ENCODE measurements at regions not wholly inside any gene's neighbourhood (a gene's known extent, or its start where the extent isn't known, plus 50 kb on each side); places are given as distances from the start of the nearest gene placed in this dataset.

DNA sequence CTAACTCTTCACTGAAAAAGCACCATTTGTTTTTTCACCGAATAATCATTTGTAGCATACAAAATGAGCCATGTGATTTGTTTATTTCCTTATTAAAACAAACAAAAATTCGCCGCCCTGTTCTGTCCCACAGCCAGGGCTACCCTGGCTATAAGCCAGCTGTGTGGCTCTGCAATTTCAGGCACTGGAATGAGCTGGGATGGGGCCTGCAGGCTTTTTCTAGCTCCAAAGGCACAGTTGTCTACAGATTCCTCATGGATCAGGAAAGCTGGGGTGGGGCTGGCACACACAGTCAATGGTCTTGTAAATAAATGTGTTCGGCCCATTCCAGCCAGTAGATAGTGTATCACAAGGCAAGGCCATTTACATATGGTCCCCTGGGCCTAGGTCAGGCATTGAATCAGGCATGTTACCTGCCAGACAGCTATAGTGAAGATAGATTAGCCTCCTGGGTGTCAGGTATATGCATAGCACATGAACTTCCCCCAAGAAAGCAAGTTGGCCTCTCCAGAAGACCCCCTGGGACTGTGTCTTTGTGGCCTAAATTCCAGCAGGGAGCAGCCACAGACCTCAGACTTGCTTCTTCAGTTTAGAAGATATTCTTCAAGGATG is 608.9 kb downstream of the MAFB start:
- ChIA-PET CTCF (no interaction called here), POLR2A (ENCODE audit: unreplicated experiment) (no interaction called here)
- no peaks in the 10 kb centered on the region for H3F3A ChIP-seq (ENCODE audit: low read length, unreplicated experiment)
- no peaks in the 10 kb centered on the region for H3K9me2 ChIP-seq (replicated peaks; ENCODE audit: low read length)
- H3K4me1 ChIP-seq (ENCODE audit: insufficient read depth, low read length), result no peaks in the 10 kb centered on the region
- no peak overlapping the region for H3K9ac ChIP-seq (ENCODE audit: low read length)
- intact Hi-C loops (cut with micrococcal nuclease), result no loop called here
- no peak overlapping the region for H2AFZ ChIP-seq (ENCODE audit: low read length)
- H3K79me2 ChIP-seq (ENCODE audit: low read length), result no peaks in the 10 kb centered on the region
- H3K4me2 ChIP-seq (ENCODE audit: low read length), result no peak overlapping the region
- ATAC-seq (no peak), DNase-seq (no peak)
- H3K9me3 ChIP-seq (ENCODE audit: low read length), result peaks cover 7% of the 10 kb centered on the region
- H3K36me3 ChIP-seq (ENCODE audit: low read depth, low read length), result no peaks in the 10 kb centered on the region
- BruUV-seq (replicated peaks), result no TSS peak
- H3K27me3 ChIP-seq (ENCODE audit: low read length), result no peaks in the 10 kb centered on the region
- no peak overlapping the region for H3K4me3 ChIP-seq (ENCODE audit: low read length)
- TF ChIP-seq, protein P1, sequence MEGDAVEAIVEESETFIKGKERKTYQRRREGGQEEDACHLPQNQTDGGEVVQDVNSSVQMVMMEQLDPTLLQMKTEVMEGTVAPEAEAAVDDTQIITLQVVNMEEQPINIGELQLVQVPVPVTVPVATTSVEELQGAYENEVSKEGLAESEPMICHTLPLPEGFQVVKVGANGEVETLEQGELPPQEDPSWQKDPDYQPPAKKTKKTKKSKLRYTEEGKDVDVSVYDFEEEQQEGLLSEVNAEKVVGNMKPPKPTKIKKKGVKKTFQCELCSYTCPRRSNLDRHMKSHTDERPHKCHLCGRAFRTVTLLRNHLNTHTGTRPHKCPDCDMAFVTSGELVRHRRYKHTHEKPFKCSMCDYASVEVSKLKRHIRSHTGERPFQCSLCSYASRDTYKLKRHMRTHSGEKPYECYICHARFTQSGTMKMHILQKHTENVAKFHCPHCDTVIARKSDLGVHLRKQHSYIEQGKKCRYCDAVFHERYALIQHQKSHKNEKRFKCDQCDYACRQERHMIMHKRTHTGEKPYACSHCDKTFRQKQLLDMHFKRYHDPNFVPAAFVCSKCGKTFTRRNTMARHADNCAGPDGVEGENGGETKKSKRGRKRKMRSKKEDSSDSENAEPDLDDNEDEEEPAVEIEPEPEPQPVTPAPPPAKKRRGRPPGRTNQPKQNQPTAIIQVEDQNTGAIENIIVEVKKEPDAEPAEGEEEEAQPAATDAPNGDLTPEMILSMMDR (conservative IDR thresholded peaks at IDR 0.05; ENCODE audit: low read depth, low read length), result no peak
- no peak for TF ChIP-seq EZH2phosphoT487 (IDR thresholded peaks at IDR 0.05; ENCODE audit: borderline replicate concordance, low read length)
- TF ChIP-seq EZH2 (IDR thresholded peaks at IDR 0.05; ENCODE audit: low read length, unreplicated experiment), result no peak
- no peak overlapping the region for H3K27ac ChIP-seq (ENCODE audit: low read length)
- H4K20me1 ChIP-seq (ENCODE audit: low read length), result no peaks in the 10 kb centered on the region

DNA sequence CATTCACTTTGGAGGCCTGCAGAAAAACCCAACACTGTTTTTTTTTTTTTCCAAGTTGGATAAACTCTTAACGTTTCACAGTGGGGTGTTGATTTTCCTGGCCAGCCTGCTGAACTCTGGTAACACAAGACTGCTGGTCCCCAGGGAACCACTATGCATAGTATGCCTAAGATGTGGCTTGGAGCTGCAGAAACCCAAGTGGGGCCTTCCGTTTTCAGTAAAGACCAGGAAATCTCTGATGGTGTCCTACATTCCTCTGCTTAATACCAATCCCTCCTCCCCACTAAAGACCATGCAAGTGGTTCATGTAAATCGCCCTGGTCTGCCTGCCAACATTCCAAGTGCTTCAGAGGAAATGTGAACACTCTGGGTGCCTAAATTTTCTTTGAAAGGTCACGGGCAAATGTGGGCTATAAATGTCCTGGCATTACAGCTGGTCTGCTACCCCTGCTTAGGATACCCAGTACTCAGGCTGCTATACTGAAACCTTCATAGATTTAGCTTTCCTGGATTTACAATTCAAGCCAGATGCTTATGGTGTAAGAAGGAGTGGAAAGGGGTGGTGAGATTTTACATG is 615.4 kb downstream of the MAFB start:
- Histone ChIP-seq H3K27me3 (ENCODE audit: low read length) (no peaks in the 10 kb centered on the region), H4K20me1 (ENCODE audit: low read length) (no peaks in the 10 kb centered on the region), H3K9ac (ENCODE audit: low read length) (no peak overlapping the region), H3K9me3 (ENCODE audit: low read length) (peaks cover 19% of the 10 kb centered on the region; the same call in 1 of the 2 replicates), H3K27ac (ENCODE audit: low read length) (no peak overlapping the region), H3K36me3 (ENCODE audit: low read depth, low read length) (no peaks in the 10 kb centered on the region), H3K4me1 (ENCODE audit: insufficient read depth, low read length) (no peaks in the 10 kb centered on the region), H3K4me3 (ENCODE audit: low read length) (no peak overlapping the region), H3K4me2 (ENCODE audit: low read length) (no peak overlapping the region), H3K79me2 (ENCODE audit: low read length) (no peaks in the 10 kb centered on the region), H2AFZ (ENCODE audit: low read length) (no peak overlapping the region), H3K9me2 (replicated peaks; ENCODE audit: low read length) (no peaks in the 10 kb centered on the region), H3F3A (ENCODE audit: low read length, unreplicated experiment) (no peaks in the 10 kb centered on the region)
- ChIA-PET POLR2A (ENCODE audit: unreplicated experiment) (no interaction called here), CTCF (no interaction called here)
- no TSS peak for BruUV-seq (replicated peaks)
- intact Hi-C loops (cut with micrococcal nuclease), result no loop called here
- TF ChIP-seq EZH2 (IDR thresholded peaks at IDR 0.05; ENCODE audit: low read length, unreplicated experiment), result no peak
- TF ChIP-seq, protein P1 (conservative IDR thresholded peaks at IDR 0.05; ENCODE audit: low read depth, low read length), result no peak
- TF ChIP-seq EZH2phosphoT487 (IDR thresholded peaks at IDR 0.05; ENCODE audit: borderline replicate concordance, low read length), result no peak
- DNase-seq, result no peak
- no peak for ATAC-seq

DNA sequence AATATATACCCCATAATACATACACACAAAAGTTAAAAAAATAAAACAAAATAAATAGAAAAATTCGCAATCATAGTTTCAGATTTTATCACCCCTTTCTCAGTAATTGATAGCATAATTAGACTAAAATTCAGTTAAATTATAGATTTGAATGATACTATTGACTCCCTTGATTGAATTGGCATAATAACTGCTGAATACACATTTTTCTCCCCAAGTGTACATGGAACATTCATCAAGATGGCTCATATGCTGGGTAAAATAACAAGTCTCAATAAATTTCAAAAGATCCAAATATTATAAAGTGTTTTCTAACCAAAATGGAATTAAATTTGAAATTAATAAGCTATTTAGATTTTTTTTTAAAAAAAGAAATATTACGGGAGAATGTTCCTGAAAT is 616.1 kb downstream of the MAFB start:
- ChIA-PET CTCF (no interaction called here), POLR2A (ENCODE audit: unreplicated experiment) (no interaction called here)
- intact Hi-C loops (cut with micrococcal nuclease), result no loop called here
- Histone ChIP-seq H3K27ac (ENCODE audit: low read length) (no peak overlapping the region), H3K9me3 (ENCODE audit: low read length) (peaks cover 23% of the 10 kb centered on the region; the same call in 1 of the 2 replicates), H3K27me3 (ENCODE audit: low read length) (no peaks in the 10 kb centered on the region), H3K4me3 (ENCODE audit: low read length) (no peak overlapping the region), H2AFZ (ENCODE audit: low read length) (no peak overlapping the region), H4K20me1 (ENCODE audit: low read length) (no peaks in the 10 kb centered on the region), H3K9me2 (replicated peaks; ENCODE audit: low read length) (no peaks in the 10 kb centered on the region), H3K36me3 (ENCODE audit: low read depth, low read length) (no peaks in the 10 kb centered on the region), H3K9ac (ENCODE audit: low read length) (no peak overlapping the region), H3K4me2 (ENCODE audit: low read length) (no peak overlapping the region), H3K4me1 (ENCODE audit: insufficient read depth, low read length) (no peaks in the 10 kb centered on the region), H3K79me2 (ENCODE audit: low read length) (no peaks in the 10 kb centered on the region), H3F3A (ENCODE audit: low read length, unreplicated experiment) (no peaks in the 10 kb centered on the region)
- ATAC-seq (no peak), DNase-seq (no peak)
- TF ChIP-seq EZH2 (IDR thresholded peaks at IDR 0.05; ENCODE audit: low read length, unreplicated experiment), result no peak
- TF ChIP-seq EZH2phosphoT487 (IDR thresholded peaks at IDR 0.05; ENCODE audit: borderline replicate concordance, low read length), result no peak
- TF ChIP-seq, protein P1 (conservative IDR thresholded peaks at IDR 0.05; ENCODE audit: low read depth, low read length), result no peak
- no TSS peak for BruUV-seq (replicated peaks)
